ENCODE measurements at regions not wholly inside any gene's neighbourhood (a gene's known extent, or its start where the extent isn't known, plus 50 kb on each side); places are given as distances from the start of the nearest gene placed in this dataset.

DNA sequence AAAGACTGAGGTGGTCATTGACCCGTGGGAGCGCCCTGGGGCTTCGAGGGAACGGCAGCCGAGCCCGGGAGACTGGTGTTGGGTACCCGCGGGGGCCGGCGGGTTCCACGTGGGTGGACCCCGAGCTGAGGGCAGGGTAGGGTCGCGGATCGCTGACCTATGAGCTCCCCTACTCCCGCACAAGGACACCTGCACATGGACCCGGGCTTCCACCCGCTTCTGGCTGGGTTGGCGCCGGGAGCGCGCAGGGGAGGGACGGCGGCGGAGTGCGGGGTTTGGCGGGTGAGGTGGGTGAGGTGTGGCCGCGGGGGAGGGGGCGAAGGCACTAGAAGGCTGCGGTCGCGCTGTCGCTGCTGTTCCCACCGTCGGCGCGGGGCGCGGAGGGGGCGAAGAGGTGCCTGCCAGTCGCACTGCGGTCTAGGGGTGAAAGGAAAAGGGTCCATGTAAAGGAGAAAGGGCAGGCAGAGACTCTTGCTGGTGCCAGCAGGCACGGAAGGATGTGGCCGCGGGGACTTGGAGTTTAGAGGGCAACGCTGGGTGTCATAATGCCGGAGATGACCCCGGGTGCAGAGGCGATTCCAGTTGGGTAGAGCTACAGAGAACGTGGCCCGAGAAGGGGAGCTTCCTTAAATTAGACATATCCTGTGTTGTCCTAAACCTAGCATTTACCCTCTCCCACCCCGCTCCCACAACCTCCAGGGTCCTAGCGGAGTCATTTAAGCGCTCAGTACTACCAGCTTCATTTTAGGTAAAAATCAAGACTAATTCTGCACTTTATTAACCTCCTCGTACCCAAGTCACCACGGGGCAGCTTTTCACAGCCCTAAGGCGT lies 245.9 kb upstream of the TOPAZ1 start:
- no peak for DNase-seq

DNA sequence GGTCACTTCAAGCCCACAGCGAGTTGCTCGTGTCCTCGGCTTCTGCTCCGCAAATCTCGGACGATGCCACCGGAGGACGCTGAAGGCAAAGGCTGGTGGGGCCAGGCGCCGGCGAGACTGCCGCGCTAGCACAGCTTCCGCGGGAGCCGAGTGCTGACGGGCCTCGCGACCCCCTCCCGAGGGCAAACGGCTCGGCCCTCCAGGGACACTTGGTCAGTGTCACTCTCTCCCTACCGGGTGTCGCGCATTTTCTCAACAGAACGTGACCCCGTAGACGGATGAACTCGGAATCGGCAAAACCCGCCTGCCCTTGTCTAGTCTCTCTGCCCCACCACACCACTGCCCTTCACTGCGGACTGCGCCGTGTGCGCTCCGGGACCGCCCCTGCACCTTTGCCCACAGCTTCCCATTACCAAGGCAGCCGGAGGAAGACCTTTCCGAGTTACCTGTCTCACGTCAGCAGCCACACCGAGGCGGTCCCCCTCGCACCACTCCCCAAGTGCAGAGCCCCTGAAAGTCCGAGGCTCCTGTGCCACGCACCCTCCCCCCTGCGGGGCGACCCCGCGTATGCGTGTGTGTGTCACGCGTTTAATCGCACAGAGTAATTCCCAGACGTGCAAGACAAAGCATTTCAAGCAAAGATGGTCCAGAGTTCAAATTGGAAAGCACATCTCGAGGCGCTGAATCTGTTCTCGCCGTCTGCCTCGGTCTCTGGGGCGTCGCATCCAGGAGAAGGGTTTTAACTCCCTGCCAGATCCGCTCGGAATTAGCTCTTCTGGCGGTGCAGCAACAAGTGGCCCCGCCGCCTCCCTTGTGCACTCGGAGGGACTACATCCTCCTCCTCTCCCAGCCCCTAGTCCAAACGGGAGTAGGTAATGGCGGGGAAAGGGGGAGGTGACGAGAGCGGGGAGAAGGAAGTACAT lies 245.0 kb upstream of the TOPAZ1 start:
- no peak for DNase-seq

DNA sequence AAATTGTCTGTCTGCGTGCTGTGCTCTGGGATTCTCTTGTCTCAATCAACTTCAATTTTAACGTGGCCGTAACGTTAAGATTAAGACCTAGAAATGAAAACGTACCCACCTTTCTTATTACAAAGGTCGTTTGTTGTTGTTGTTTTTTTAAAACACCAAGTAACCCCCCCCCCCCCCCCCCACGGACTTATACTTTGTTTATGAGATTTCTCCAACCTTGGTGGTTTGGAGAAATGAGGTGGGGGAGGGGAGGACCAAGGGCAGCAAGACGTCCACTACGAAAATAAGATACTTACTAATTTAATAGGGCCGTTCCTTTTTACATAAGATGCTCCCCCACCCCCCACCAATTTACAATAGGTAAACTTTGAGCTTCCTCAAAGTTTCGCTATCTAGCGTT lies 244.4 kb upstream of the TOPAZ1 start:
- DNase-seq, result no peak

DNA sequence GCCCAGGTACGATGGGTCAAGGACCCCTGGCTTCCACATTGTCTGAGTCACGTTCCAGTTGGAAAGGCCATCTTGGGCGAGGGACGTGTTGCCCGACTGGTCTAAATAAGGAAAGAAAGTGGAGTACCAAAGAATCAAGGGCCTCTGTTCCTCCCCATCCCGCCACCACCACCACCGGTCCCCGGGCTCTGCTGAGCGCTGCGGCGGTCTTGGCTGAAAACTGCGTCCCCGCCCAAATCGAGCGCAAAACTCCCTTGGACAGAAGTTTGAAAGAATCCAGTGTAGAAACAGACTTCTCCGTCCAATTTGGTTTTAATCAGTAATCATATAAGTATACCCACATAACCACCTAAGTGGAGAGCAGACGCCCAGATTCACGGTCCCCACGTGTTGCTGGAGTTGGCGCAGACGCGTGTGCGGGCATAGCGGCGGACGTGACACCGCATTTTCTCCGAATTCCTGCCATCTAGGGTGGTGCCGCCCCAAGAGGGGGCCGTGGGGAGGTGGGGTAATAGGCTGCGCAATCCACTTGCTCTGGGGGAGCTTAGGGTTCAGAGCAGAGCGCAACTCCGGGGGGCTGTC lies 243.8 kb upstream of the TOPAZ1 start:
- DNase-seq, result no peak

DNA sequence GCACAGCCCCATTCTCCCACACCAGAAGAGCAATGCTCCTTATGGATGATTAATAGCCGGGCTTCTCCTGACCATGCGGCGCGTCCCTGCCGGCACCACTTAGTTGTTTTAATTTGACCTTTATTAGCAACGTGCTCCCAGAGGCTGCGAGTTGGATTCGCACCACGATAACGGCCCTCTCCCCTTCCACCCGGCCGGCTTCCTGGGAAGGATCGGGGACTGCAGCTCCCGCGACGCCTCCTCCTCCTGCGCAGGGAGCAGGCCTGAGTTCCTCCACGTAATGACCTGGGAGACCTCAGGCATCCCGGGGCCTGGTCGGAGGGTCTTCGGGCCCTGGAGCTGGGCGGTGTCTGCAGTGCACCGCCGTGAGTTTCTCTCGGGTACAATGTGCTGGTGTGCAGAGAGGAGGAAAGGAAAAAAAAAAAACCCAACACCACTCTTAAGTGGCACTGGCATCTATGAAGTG lies 243.3 kb upstream of the TOPAZ1 start:
- no peak for DNase-seq

DNA sequence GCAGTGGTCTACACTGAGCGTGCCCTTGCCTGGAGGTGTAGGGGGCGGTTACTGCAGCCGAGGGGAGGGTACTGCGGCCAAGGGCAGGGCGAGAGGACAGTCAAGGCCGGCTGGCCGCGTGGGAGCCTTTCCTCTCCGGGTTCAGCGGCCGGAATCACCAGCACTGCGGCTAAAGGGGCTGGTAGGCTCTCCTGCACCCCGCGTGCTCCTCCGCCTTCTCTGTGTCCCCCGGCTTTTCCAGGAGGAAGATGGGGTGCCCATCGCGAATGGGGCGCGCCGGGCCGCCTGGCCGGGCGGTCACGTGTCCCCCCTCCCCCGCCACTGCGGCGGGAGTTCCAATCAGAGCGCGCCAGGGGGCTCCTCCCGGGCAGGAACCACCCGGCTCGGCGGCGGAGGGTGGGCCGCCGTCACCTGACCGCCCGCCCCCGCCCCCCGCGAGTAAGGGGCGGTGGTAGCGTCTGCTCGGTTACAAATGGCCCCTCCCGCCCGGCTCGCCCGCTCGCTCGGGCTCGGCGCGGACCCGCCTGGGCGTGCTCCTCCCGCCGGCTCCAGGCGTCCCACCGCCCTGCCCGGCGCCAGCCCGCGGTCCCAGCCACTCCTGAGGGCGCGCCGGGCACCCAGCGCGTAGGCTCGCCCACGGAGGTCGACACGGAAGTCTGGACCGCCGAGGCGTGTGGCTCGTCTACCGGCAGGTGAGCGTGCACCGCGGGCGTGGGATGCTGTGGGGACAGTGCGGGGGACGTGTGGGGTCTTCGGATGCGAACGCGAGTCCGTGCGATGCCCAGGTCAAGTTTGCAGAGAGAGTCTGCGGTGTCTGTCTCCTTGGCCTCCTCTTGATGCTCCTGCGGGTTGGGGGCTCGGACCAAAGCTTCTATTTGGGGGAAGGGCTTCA lies 242.6 kb upstream of the TOPAZ1 start:
- DNase-seq, result peak; percentile 66

DNA sequence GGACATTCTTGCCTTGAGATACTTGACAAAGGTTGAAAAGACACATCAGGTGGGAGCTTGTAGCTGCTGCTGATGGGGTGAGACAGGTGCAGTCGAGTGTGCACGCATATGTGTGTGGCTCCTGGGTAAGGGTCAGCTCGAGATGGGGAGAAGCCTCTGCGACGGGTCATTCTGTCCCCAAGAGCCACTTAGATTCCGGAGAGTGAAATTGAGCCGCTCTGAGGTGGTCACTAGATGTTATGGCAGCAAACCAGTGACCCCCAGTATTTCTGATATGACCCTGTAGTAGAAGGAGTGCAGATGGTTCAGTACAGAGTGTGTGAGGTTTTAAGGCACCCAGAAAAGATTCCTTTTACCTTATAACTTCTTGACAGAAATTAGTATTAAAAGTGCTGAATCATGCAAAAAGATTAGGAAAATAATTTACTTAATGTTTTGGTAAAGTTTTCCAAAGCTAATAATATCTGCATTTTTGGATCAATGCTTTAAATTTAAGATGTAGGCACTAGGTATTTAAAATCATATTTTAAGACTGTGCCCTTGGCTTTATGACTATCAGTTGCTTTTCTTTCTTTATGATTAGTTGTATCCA lies 241.9 kb upstream of the TOPAZ1 start:
- no peak for DNase-seq

DNA sequence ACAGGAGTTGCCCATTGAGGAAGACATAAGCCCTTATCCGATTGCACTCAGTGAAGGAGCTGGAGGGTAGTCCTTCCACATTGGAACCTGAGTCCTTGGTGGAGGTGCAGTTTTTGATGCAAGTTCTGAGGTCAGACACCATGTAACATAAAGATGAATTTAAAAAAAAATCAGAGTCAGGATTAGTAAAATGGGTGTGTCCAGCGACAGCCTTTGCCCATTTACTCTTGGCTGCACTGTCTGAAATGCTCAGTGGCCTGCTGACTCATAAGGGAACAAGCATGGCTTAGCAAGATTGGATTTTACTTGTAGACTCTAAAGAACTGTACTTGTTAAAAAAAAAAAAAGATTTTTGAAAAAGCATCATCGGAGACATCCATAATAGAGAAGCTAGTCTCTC lies 241.1 kb upstream of the TOPAZ1 start:
- DNase-seq, result no peak

DNA sequence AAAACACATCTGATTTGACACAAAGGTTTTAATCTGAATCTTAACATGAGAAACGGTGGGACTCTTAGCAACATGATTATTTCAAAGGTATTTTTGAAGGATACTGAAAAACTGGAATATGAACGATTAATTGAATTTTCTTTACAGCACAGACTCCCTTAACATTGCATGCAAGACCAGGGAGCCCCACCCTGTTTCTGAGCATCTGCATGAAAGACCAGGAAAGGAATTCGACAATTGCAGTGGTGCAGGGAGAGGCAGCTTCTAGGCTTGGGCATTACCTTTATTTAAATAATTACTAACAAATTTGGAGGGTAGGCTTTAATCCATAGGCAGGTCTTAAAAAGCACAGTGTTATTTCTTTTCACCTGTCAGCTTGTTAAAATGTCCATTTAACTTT lies 240.6 kb upstream of the TOPAZ1 start:
- DNase-seq, result no peak

DNA sequence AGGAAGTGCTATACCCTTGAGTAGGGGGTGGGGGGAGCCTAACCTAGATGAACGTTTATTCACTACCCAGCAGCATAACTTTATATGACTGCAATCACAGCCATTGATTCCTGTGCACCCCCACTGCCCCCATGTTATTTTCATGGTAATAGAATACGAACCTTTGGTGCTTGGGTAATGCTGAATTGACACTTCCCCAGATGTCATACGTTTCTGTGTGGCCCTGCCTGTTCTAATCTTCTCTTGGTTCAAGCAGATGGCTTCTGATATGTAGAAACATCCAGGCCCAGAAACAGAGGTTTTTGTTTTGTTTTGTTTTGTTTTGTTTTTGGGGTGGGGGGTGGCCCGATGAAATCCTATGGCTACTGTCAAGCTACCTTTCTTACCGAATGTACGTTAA lies 237.9 kb upstream of the TOPAZ1 start:
- no peak for DNase-seq

DNA sequence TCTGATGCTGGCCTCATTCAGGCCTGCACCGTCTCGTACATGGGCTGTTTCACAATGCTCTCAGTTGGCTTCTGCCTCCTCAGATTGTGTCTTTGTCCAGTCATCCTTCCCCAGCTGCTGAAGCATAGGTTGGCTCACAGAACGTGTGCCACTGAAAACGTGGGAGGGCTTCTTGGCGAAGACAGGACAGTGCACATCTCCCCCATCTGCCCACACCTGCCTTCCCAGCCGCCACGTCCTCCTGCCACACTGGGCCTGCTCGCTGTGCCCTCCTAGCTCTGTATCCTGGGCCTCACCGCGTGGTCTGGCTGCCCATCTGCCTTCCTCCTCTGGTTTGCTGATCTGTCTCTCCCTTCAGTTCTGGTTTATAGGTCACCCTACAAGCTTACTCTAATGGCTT lies 230.0 kb upstream of the TOPAZ1 start:
- DNase-seq, result peak; percentile 49

DNA sequence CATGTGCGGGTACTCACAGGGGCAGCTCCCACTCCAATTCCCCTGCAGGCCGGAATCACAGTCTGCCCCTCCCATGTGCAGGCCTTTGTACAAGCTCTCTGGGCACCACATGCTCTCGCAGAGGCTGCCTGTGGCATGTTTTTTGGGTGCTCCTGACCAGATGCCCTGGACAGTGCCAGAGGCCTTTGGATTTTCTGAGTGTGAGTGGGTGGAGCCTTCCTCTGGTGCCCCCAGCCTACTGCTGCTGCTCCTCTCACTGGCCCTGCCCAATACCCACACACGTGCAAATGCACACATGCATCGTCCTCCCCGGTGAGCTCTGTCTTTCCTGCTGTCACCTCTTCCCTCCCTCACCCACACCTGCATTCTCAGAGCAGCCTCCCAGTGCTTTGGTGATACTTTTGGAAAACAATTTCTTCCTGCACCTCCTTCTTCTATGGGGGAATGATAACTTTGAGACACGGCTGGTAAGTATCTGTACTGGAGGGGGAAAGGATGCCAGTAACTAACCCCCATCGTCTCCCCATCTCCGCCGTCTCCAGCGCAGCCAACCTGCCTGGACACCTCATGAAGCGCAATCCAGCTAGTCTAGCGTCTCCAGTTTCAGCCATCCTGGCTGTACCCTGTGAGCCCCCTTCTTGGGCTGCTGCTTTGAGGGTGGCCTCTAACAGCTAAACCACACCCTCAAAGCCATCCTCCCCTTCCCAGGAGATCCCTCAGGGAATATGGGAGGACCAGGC lies 229.4 kb upstream of the TOPAZ1 start:
- no peak for DNase-seq

DNA sequence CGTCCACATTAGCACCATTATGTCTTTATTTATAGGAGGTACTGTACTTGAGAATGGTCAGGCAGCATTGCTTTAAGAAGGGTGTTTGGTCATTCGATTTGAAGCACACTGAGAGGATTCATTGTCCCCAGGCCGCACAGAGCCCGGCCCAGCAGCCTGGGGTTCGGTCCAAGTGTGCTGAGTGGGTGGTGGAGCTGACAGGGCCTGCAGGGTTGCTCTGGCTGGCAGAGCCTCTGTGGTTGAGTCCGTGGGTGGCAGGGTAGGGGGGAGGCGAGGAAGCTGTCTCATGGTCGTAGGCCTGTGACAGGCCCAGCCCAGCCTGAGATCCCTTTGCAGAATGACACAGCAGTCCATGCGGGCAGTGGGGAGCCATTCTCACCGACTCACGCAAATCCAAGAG lies 227.7 kb upstream of the TOPAZ1 start:
- DNase-seq, result no peak

DNA sequence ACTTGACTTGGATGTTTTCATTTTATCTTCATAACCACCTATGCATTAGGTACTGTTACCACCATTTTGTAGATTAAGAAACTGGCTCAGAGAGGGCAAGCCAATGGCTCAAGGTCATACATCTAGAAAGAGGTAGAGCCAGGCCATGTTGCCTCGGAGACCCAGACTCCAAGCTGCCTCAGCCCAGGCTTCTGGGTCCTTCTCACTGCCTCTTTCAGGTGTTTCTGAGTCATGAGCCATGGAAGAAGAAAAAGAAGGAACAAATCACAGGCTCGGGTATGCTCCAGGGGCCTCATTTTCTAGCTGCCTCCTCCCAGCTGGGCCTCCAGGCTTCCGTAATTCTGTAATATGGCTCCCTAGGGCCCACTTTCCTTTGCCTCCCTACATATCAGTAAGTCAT lies 226.5 kb upstream of the TOPAZ1 start:
- no peak for DNase-seq

DNA sequence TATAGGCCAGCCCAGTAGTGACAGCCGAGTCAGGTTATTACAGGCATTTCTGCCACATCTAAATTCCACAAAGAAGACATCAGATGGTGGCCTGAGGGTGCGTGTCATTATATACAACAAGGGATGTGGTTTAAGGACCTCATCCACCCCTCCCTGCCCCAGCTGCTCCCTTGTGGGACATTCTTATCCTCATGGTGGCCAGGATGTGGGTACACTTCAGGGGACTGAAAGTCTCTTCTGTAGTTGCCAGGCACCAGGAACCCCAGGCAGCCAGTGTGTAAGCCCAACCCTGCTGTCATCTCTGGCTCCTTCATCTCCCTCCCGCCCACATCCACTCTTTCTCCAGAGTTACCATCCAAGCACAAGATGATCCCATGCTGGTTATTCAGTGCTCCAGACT lies 224.9 kb upstream of the TOPAZ1 start:
- no peak for DNase-seq

DNA sequence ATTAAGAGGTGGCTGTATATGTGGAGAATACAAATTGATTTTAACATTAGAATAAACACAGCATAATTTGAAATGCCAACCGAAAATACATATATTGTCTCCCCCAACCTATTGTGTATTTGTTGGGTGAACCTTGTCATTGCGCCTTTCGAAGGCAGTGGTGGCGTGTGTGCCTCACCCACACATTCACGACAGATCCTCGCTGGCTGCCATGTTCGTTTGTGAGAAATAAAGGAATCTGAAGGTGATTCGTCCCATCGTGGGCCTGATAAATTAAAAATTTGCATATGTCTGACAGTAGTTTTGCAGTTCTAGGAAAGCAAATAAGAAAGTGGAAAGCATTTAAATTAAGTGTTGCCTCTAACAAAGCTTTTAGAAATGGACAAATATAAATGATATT lies 222.8 kb upstream of the TOPAZ1 start:
- DNase-seq, result no peak

DNA sequence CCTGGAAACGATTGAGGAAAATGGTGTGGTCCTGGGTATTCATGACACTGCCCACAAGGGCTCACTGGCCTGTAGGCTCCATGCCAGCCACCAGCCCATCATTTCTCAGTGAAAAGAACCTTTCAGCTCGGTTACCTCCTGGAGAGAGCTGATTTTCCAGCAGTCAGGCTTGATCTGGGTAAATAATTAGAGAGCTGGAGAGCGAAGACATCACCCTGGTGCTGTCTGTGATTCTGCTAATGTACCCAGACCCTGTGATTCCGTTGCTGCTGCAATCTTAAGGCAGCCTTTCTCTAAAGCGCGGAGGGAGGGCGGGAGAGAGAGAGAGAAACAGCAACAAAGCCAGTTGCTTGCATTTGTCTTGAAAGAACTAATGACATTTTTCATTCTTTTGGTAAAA lies 221.9 kb upstream of the TOPAZ1 start:
- DNase-seq, result no peak

DNA sequence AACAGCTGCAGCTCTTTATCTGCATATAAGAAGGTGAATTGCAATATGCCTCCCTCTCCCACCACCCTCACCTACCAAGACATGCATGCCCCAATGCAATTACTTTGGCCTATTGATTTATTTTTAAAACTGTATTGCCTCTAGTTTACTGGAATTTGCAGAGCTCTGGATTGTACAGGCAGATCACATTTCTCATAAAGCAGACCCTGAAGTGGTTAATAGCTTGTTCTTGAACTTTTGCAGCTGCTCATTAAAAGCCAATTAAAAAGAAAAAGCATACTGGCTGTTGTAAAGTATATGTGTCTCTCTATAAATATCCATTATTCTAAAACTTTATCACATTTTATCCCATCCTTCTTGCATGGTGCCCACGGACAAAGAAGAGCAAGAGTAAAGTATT lies 221.5 kb upstream of the TOPAZ1 start:
- DNase-seq, result no peak

DNA sequence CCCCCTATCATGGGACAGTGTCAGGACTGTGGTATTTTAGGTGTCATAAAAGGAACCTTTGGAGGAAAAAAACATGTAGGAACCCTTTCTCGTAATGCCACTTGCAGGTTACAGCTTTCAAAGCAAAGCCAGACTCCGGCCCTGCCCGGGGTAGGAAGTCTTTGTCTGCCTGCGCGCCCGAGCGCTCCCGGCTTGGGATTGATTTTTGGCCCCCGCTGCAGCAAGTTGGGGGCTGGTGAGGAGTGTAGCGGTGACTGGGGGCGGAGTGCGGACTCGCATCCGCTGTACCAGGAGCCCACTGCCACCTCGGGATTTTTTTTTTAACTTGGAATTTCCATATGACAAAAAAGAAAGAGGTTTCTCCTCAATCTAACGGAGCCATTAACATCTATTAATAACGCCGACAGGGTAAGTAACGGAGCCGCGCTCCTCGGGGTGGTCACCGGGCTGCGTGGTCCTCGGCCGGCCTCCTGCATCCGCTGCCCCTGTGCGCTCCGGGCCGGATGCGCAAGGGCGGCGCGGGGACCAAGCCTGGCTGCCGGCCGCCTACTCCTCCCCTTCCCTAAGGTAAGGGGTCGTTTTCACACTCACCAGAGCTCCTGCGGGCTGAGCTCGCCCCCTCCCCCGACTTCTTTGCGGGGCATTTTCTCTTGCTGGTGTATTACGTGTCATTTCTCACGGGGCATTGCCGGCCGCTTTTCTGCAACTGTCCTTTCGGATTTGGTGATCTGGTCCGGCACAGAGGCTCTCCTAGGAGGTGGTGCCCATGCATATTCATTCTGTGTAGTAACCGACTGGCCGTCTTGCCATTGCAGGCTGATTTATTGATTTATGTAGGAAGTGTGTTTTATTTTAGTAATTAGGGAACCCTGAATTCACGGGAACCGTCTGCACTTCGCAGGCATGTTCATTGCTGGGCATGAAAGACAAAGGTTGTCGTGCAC lies 219.8 kb upstream of the TOPAZ1 start:
- DNase-seq, result no peak

Measured in occipital lobe (tissue), 1 donor.